Stimulated activated CD4-positive, alpha-beta T cell treated with anti-CD3 and anti-CD28 coated beads, TNF-alpha, amount 100 ng/mL, for 24 hours (primary cell): ENCODE measurements at regions not wholly inside any gene's neighbourhood (a gene's known extent, or its start where the extent isn't known, plus 50 kb on each side); places are given as distances from the start of the nearest gene placed in this dataset.
"Not testable (repeated sequence)": the region's sequence is repeated elsewhere in the genome, so short reads cannot be mapped to it uniquely, and the experiment has no call there.

Experiments used
- DNase-seq, 3 experiments: peaks; one replicate each; pipeline ENCODE4 v3.0.0-alpha.2; 2020; ENCODE audit warnings: low read depth in 3 of 3

DNA sequence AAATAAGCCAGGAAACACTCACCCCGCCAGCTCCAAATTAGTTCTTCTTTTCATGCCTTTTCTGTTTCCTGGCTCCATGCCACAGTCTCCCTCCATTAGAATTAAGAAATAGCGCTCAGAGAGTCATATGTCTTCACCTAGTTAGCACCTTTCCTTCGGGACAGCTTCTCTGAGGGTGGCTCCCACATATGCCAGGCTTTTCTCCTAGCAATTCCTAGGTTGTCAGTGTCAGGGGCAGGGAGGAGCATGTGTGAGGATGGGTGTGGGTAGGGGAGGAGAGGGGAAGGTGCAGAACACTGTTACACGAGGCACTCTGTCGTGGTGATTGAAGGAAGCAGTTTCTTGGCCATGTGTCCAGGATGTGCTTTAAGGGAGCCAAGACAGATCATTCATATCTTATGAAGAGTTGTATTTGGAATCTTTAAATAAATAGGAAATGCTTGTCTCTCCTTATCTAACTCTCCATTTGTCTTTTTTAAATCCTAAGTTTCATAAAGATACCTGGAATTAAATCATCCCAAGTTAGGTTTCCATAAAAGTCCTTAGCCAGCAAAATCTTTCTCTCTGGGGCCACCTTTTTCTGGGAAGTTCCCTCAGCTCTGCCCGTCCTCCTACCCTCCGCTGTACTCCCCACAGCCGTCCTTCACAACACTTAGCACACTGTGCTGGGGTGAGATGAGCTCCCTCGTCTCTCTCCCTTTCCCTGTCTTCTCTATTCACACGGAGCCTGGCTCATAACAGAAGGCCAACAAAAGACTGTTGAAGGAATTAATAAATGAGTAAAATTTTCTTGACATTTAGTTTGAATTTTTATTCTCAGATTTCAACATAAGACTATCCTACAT is 361.0 kb downstream of the CD83 start:
- no peak for DNase-seq

- DNase-seq, result not testable (repeated sequence)
These were observed 364.4 kb downstream of the CD83 start for GRCh38 chr6:14481946-14482345.

- no peak for DNase-seq
These were observed 370.1 kb downstream of the CD83 start for GRCh38 chr6:14487625-14488024.

DNA sequence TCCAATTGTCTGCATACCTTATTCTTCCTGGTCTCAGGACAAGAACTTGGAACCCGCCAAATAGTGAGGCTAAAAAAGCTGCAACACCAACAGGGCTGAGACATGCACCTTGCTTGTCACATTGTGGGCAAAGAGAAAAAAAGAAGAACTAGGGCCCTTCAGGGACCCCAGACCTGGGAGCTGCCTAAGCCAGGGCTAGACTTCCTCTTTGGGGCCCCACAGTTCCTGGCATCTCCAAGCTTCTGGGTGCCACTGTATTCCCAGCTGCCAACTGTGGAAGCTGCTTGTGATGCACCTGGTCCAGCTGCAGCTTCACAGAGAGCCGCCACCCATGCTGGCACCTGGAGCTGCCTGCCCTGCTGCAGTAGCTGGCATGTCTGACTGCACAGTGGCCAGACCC is 370.6 kb downstream of the CD83 start:
- DNase-seq, result no peak

- no peak for DNase-seq
These were observed 371.9 kb downstream of the CD83 start for GRCh38 chr6:14489445-14489844.

- no peak for DNase-seq
These were observed 381.2 kb downstream of the CD83 start for GRCh38 chr6:14498748-14499147.

- no peak for DNase-seq
These were observed 381.7 kb downstream of the CD83 start for GRCh38 chr6:14499309-14499708.

GRCh38 chr6:14499841-14500240 is 382.3 kb downstream of the CD83 start:
- no peak for DNase-seq

GRCh38 chr6:14500809-14501208 is 383.2 kb downstream of the CD83 start:
- DNase-seq, result no peak

DNA sequence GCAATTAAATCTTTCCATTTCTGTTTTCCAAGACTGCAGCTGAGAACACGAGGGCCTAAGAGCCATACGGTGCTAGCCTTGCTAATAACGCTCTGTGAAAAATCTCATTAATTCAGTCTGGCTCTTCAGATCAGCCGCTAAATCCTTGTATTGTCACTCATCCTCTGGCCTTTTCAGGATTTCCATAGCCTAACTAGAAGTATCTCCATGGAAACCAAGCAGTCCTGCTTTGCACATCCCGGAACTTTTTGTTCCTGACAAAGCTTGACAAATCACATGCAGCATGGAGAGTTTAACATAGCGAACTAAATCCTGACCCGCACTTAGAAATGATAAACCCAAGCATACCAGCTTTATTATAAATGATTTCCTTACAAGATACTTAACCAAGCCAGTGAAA is 383.7 kb downstream of the CD83 start:
- DNase-seq, result no peak

GRCh38 chr6:14501914-14502313 is 384.3 kb downstream of the CD83 start:
- no peak for DNase-seq

- peak in 1 of 3 experiments; percentile 5 for DNase-seq
These were observed 385.0 kb downstream of the CD83 start for GRCh38 chr6:14502551-14502950.

DNA sequence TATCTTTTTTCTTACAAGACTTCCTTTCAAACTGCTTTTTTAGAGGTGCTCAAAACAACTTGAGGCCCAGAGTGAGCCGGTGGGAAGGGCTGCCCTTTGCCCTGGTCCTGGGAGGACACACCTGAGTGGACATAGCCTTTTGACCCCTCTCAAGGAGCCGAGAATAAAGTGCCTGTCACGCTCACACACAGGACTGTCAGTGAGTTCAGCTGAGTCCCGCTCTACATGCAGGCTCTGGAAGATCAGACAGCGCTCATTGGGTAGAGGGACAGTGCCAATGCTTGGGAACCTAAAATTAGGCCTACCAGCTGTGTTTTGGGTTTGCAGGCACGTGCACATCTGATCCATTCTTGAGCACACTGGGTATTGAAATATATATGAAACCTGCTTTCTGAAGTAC is 387.8 kb downstream of the CD83 start:
- no peak for DNase-seq

GRCh38 chr6:14506656-14507246 is 389.2 kb downstream of the CD83 start:
- no peak for DNase-seq

- DNase-seq, result no peak
These were observed 391.5 kb downstream of the CD83 start for GRCh38 chr6:14509120-14509519.

DNA sequence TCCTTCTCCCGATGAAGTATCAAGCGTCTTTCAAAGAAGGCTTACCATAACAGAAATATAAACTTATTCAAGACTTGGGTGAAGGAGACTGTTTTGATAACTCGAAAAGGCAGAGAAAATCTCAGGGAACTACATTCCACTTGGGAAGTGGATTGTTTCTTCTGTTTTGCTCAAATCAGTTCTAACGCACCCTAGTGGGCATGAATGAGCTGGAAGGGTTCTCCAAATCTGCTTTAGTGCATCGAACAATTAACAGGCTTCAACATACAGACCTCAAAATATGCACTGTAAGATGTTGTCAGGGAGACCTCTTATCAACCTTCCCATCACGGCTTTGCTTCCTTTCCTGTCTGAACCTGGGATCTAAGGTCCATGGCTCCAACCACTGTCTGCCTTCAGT is 392.5 kb downstream of the CD83 start:
- DNase-seq, result no peak

GRCh38 chr6:14511061-14511586 is 393.6 kb downstream of the CD83 start:
- no peak for DNase-seq

DNA sequence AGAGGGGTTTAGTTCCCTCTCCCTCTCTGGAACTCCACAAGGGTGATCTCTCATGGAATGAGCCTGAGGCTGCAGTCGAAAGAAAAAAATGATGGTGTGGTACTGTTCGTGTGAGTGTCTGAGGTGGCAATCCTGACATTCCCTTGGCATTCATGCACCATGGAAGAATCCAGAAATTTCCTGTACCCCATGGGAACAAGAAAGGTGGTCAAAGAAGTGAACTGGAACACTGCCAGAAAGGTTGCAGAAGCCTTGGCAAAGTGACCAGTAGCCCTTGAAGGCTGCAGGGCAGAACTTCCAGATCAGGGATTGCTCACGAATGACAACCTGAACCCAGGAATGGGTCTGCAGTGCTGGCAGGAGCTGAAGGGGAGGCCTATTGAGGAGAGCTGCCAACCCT is 394.7 kb downstream of the CD83 start:
- no peak for DNase-seq

DNA sequence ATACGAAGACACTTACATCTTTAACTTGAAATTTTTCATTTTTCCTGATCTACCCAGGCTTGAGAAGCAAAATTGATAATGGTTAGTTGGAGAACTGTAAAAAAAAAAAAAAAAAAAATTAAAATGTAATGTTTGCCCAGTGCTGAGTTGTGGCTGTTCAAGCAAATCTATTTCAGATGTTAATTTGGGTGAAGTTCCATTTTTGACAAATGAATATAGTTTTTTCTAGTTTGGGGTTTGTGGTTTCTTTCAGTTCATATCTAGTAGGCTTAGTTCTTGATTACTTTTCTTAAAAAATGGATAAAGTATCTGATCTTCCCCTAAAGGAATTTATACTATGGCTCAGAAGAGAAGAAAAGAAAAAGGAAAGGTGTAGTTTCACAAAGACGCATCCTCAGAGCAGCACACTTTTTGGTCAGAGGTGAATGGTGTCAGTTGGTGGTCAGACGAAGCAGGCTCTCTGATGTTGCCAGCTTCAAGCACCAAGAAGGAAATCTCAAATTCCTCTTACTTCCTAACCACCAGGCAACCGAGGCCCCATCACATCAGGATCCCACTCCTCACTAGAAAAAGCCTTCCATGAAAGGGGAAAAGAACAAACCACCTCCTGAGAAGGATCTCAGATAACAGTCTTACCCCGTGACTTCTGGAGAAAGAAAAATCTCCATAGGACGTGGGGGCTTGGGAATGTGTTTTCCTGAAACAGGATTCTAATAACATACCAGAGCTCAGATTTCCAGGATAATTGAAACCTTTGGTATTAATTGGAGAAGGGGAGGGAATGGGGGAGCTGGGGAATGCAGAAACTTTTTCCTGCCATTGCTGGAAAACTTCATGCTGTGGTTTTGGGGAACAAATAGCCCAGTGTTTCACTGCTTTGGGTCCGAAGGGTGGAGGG is 396.2 kb downstream of the CD83 start:
- no peak for DNase-seq

DNA sequence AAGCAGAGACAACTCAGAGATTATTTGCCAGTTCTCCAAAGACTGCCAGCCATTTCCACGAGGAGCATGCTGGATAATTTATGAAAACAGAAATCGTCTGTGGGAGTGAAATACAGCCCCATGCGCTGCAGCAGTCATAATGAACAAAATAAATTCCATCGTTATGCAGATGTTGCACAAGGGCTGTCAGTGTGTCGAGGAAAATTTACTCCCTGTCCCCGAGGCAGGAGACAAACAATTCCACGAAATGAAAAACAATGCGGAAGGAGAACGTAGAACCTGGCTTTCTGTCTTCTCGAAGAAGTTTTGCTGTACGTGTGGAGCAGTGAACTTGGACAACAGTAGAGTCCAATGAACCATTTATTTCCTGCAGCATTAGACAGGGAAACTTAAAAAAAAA is 399.4 kb downstream of the CD83 start:
- no peak for DNase-seq

DNA sequence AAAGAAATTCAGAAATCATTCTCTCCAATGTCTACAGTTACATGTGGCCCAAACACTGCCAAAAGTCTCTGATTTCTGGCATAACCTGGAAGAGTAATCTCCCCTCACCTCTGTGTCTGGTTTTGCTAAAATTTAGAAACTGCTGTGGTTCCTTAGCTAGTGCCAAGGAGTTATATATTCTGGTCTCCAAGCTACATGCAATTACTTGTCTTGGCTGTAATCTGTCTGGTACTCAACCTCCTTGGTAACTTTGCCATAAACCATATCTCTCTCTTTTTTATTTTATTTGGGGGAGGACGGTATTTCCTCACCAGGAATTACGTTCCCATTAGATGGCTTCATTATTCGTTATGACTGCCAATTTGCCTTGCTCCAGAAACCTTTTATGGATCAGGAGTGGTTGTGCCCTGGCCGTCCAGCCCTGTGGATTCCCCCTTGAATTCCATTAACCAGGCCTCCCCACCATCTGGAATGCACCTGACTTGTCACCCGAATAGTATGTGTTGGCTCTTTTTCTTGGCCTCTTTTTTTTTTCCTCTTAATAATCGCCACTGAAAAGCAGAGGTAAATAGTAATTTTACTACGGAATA is 400.0 kb downstream of the CD83 start:
- no peak for DNase-seq
